22Rv1 (cell line): ENCODE measurements at regions not wholly inside any gene's neighbourhood (a gene's known extent, or its start where the extent isn't known, plus 50 kb on each side); places are given as distances from the start of the nearest gene placed in this dataset.

Experiments used
- ZFX ChIP-seq: fragments of 450-650 bp; IDR thresholded peaks from 2 replicates; pipeline ENCODE4 v1.6.1; 2017; ENCODE audit warnings: antibody characterized with exemption, borderline replicate concordance
- TF ChIP-seq, protein P1 (sequence below): fragments of 450-650 bp; IDR thresholded peaks from 2 replicates; pipeline ENCODE4 v1.5.1; 2017; ENCODE audit warnings: mild to moderate bottlenecking

DNA sequence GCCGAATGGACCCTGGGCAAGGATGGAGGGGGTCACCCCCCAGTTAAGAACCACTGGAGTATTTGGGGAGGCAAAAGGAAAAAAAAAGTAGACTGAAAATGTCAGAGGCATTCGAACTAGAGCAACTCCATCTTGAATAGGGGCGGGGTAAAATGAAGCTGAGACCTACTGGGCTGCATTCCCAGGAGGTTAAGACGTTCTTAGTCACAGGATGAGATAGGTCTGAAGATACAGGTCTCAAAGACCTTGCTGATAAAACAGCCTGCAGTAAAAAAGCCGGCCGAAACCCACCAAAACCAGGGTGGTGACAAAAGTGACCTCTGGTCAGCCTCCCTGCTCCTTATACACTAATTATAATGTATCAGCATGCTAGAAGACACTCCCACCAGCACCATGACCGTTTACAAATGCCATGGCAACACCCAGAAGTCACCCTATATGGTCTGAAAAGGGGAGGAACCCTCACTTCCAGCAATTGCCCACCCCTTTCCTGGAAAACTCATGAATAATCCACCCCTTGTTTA lies 70.4 kb upstream of the KCNG1 start:
- TF ChIP-seq, protein P1, sequence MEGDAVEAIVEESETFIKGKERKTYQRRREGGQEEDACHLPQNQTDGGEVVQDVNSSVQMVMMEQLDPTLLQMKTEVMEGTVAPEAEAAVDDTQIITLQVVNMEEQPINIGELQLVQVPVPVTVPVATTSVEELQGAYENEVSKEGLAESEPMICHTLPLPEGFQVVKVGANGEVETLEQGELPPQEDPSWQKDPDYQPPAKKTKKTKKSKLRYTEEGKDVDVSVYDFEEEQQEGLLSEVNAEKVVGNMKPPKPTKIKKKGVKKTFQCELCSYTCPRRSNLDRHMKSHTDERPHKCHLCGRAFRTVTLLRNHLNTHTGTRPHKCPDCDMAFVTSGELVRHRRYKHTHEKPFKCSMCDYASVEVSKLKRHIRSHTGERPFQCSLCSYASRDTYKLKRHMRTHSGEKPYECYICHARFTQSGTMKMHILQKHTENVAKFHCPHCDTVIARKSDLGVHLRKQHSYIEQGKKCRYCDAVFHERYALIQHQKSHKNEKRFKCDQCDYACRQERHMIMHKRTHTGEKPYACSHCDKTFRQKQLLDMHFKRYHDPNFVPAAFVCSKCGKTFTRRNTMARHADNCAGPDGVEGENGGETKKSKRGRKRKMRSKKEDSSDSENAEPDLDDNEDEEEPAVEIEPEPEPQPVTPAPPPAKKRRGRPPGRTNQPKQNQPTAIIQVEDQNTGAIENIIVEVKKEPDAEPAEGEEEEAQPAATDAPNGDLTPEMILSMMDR: no peak
- no peak for TF ChIP-seq ZFX
